ENCODE measurements at regions not wholly inside any gene's neighbourhood (a gene's known extent, or its start where the extent isn't known, plus 50 kb on each side); places are given as distances from the start of the nearest gene placed in this dataset.

DNA sequence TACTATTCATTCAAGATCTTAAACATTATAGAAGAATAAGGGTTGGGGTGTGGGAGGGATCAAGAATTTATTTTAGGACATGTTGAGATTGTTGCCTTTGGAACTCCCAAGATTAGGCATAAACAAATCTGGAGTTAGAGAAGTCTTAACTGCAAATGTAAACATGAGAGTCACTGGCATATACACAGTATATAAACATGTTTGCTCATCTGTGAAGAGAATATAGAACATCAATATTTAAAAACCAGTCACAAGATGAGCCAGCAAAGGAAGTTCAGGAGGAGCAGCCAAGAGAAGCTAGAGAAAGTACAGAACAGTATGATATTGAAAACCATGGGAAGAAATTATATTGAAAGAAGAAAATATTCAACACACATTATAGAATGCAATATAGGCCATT is 638.6 kb upstream of the SLC39A10 start:
- no peaks in the 10 kb centered on the region for H3K9me3 ChIP-seq (ENCODE audit: low read length)
- no peak overlapping the region for H3K27ac ChIP-seq (ENCODE audit: low read depth, low read length, poor library complexity, severe bottlenecking)
- ChIA-PET CTCF (ENCODE audit: unreplicated experiment) (no interaction called here), POLR2A (no interaction called here)
- H3K4me1 ChIP-seq (ENCODE audit: insufficient read depth, low read length, poor library complexity, severe bottlenecking) = no peaks in the 10 kb centered on the region
- no peak overlapping the region for H3K4me3 ChIP-seq (ENCODE audit: low read depth, low read length, poor library complexity, severe bottlenecking)
- no peaks in the 10 kb centered on the region for H4K20me1 ChIP-seq (ENCODE audit: insufficient read depth, low read length)
- no peaks in the 10 kb centered on the region for H3K9me2 ChIP-seq (ENCODE audit: insufficient read depth, low read length)
- BruUV-seq (replicated peaks) = no TSS peak
- TF ChIP-seq CTCF (conservative IDR thresholded peaks at IDR 0.05; ENCODE audit: low read length) (no peak), EZH2phosphoT487 (IDR thresholded peaks at IDR 0.05; ENCODE audit: borderline replicate concordance, low read depth, low read length) (no peak)
- H3K4me2 ChIP-seq (ENCODE audit: low read length) = no peak overlapping the region
- no peak for DNase-seq (ENCODE audit: low spot score)
- no peaks in the 10 kb centered on the region for H3K79me2 ChIP-seq (ENCODE audit: insufficient read depth, low read depth, low read length)
- no peaks in the 10 kb centered on the region for H3K36me3 ChIP-seq (ENCODE audit: insufficient read depth, low read length)
- intact Hi-C loops (cut with micrococcal nuclease; ENCODE audit: unreplicated experiment) = no loop called here
- H2AFZ ChIP-seq (ENCODE audit: low read length) = no peak overlapping the region

DNA sequence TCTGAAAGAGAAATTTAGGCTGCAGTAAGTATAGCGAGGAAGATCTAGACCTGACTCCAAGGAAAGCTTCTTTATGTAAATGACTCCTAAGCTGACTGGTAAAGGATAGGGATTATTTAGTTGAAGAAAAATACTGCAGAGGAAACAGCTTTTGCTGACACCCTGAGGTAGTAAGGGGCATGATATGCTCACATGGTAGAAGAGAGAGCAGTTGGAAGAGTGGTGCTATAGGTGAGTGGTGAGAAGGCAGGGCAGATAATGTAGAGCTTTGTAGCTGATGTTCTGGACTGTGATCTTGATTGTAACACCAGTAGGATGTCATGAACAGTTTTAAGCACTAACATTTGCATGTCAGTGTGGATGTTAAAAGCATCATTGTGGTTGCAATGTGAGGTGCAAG is 639.1 kb upstream of the SLC39A10 start:
- POLR2A ChIA-PET = no interaction called here
- H2AFZ ChIP-seq (ENCODE audit: low read length) = no peak overlapping the region
- H3K4me1 ChIP-seq (ENCODE audit: insufficient read depth, low read length, poor library complexity, severe bottlenecking) = no peaks in the 10 kb centered on the region
- no peaks in the 10 kb centered on the region for H3K79me2 ChIP-seq (ENCODE audit: insufficient read depth, low read depth, low read length)
- H3K9me3 ChIP-seq (ENCODE audit: low read length) = no peaks in the 10 kb centered on the region
- no peak overlapping the region for H3K4me2 ChIP-seq (ENCODE audit: low read length)
- H3K27ac ChIP-seq (ENCODE audit: low read depth, low read length, poor library complexity, severe bottlenecking) = no peak overlapping the region
- no peak for TF ChIP-seq CTCF (conservative IDR thresholded peaks at IDR 0.05; ENCODE audit: low read length)
- no peak for TF ChIP-seq EZH2phosphoT487 (IDR thresholded peaks at IDR 0.05; ENCODE audit: borderline replicate concordance, low read depth, low read length)
- no peak overlapping the region for H3K4me3 ChIP-seq (ENCODE audit: low read depth, low read length, poor library complexity, severe bottlenecking)
- no peaks in the 10 kb centered on the region for H3K36me3 ChIP-seq (ENCODE audit: insufficient read depth, low read length)
- H4K20me1 ChIP-seq (ENCODE audit: insufficient read depth, low read length) = no peaks in the 10 kb centered on the region
- no TSS peak for BruUV-seq (replicated peaks)
- DNase-seq (ENCODE audit: low spot score) = no peak
- intact Hi-C loops (cut with micrococcal nuclease; ENCODE audit: unreplicated experiment) = no loop called here
- CTCF ChIA-PET (ENCODE audit: unreplicated experiment) = no interaction called here
- no peaks in the 10 kb centered on the region for H3K9me2 ChIP-seq (ENCODE audit: insufficient read depth, low read length)

- no TSS peak for BruUV-seq (replicated peaks)
- Histone ChIP-seq H4K20me1 (ENCODE audit: insufficient read depth, low read length) (no peaks in the 10 kb centered on the region), H2AFZ (ENCODE audit: low read length) (no peak overlapping the region), H3K36me3 (ENCODE audit: insufficient read depth, low read length) (no peaks in the 10 kb centered on the region), H3K9me2 (ENCODE audit: insufficient read depth, low read length) (no peaks in the 10 kb centered on the region), H3K9me3 (ENCODE audit: low read length) (no peaks in the 10 kb centered on the region), H3K4me2 (ENCODE audit: low read length) (no peak overlapping the region), H3K27ac (ENCODE audit: low read depth, low read length, poor library complexity, severe bottlenecking) (no peak overlapping the region), H3K79me2 (ENCODE audit: insufficient read depth, low read depth, low read length) (no peaks in the 10 kb centered on the region), H3K4me1 (ENCODE audit: insufficient read depth, low read length, poor library complexity, severe bottlenecking) (no peaks in the 10 kb centered on the region), H3K4me3 (ENCODE audit: low read depth, low read length, poor library complexity, severe bottlenecking) (no peak overlapping the region)
- POLR2A ChIA-PET = interaction anchor here (1.0 kb wide), 1 partner anchor 17 kb away, joined by 3 read pairs; no protein-coding TSS in a partner anchor
- no peak for DNase-seq (ENCODE audit: low spot score)
- CTCF ChIA-PET (ENCODE audit: unreplicated experiment) = no interaction called here
- no peak for TF ChIP-seq CTCF (conservative IDR thresholded peaks at IDR 0.05; ENCODE audit: low read length)
- TF ChIP-seq EZH2phosphoT487 (IDR thresholded peaks at IDR 0.05; ENCODE audit: borderline replicate concordance, low read depth, low read length) = no peak
- intact Hi-C loops (cut with micrococcal nuclease; ENCODE audit: unreplicated experiment) = no loop called here
Observed at GRCh38 chr2:195016841-195017240, 640.2 kb upstream of the SLC39A10 start.
